Upper lobe of right lung (tissue), 1 donor: ENCODE measurements at regions not wholly inside any gene's neighbourhood (a gene's known extent, or its start where the extent isn't known, plus 50 kb on each side); places are given as distances from the start of the nearest gene placed in this dataset.

ENCODE experiments used
- ATAC-seq: fragments of 200-7000 bp; cut with Tn5 transposase; one replicate; pipeline ENCODE4 v1.9.1; 2020; ENCODE audit warnings: mild to moderate bottlenecking, moderate library complexity
- DNase-seq: peaks from one replicate; pipeline ENCODE4 v3.0.0-alpha.2; 2020
- H3K27ac ChIP-seq: fragments of 200-600 bp; one replicate; pipeline ENCODE4 v1.8.0; 2022
- H3K27me3 ChIP-seq: fragments of 200-600 bp; one replicate; pipeline ENCODE4 v1.8.0; 2022; ENCODE audit warnings: mild to moderate bottlenecking
- H3K36me3 ChIP-seq: fragments of 200-600 bp; one replicate; pipeline ENCODE4 v1.8.0; 2022
- H3K4me1 ChIP-seq: fragments of 200-600 bp; one replicate; pipeline ENCODE4 v1.8.0; 2022
- H3K4me3 ChIP-seq: fragments of 200-600 bp; one replicate; pipeline ENCODE4 v1.8.0; 2022; ENCODE audit warnings: mild to moderate bottlenecking
- H3K9me3 ChIP-seq: fragments of 200-600 bp; one replicate; pipeline ENCODE4 v1.8.0; 2022
- intact Hi-C: fragments of 100-400 bp; cut with DNase I; formaldehyde crosslinking; loops from one replicate; pipeline ENCODE4 v1.11.0; 2022
- TF ChIP-seq, protein P1 (sequence below): fragments of 200-600 bp; IDR thresholded peaks from one replicate; pipeline ENCODE4 v1.8.0; 2022; ENCODE audit warnings: antibody characterized with exemption
- donor health status: DM: no; HTN: yes; CAD: no; lungs with severe emphysema.

DNA sequence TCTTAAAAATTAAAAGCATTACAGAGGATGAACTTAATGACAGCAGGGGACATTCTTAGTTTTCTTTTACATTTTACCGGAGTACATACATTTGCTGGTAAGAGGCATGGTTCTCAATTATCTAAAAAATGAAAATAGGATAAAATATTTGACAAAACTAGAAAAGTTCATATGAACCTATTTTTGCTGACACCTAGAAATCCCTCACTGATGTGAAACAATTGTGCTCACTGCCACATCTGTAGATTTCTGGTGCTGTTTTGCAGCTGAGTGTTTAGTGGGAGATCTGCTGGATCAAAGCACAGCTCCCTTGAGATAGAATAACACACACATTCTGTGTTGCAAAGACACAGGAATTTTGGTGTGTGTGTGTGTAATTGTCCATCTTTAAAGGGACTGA, 392.9 kb upstream of the B3GALT2 start:
- Histone ChIP-seq H3K27ac (no peak overlapping the region), H3K4me3 (no peak overlapping the region), H3K36me3 (no peaks in the 10 kb centered on the region), H3K4me1 (no peaks in the 10 kb centered on the region), H3K9me3 (no peaks in the 10 kb centered on the region), H3K27me3 (no peaks in the 10 kb centered on the region)
- ATAC-seq (no peak), DNase-seq (no peak)
- intact Hi-C loops, result no loop called here
- TF ChIP-seq, protein P1, sequence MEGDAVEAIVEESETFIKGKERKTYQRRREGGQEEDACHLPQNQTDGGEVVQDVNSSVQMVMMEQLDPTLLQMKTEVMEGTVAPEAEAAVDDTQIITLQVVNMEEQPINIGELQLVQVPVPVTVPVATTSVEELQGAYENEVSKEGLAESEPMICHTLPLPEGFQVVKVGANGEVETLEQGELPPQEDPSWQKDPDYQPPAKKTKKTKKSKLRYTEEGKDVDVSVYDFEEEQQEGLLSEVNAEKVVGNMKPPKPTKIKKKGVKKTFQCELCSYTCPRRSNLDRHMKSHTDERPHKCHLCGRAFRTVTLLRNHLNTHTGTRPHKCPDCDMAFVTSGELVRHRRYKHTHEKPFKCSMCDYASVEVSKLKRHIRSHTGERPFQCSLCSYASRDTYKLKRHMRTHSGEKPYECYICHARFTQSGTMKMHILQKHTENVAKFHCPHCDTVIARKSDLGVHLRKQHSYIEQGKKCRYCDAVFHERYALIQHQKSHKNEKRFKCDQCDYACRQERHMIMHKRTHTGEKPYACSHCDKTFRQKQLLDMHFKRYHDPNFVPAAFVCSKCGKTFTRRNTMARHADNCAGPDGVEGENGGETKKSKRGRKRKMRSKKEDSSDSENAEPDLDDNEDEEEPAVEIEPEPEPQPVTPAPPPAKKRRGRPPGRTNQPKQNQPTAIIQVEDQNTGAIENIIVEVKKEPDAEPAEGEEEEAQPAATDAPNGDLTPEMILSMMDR, result no peak

DNA sequence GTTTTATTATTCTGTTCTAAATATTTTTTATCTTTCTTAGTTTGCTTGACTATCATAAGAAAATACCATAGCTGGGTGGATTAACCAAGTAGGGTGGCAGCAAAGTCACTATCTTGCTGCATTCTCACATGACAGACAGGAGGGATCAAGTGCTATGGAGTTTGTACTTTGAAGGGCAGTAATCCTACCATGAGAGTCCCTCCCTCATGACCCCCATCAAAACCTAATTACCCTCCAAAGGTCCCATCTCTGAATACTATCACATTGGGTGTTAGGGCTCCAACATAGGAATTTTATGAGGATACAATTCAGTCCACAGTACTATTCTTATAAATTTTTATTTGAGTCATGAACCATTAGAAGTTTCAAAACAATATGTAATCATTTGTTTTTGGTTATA, 388.5 kb upstream of the B3GALT2 start:
- H3K27me3 ChIP-seq, result no peaks in the 10 kb centered on the region
- DNase-seq (no peak), ATAC-seq (no peak)
- TF ChIP-seq, protein P1, result no peak
- no peaks in the 10 kb centered on the region for H3K36me3 ChIP-seq
- H3K4me1 ChIP-seq, result no peaks in the 10 kb centered on the region
- intact Hi-C loops, result no loop called here
- H3K4me3 ChIP-seq, result no peak overlapping the region
- no peak overlapping the region for H3K27ac ChIP-seq
- H3K9me3 ChIP-seq, result no peaks in the 10 kb centered on the region

DNA sequence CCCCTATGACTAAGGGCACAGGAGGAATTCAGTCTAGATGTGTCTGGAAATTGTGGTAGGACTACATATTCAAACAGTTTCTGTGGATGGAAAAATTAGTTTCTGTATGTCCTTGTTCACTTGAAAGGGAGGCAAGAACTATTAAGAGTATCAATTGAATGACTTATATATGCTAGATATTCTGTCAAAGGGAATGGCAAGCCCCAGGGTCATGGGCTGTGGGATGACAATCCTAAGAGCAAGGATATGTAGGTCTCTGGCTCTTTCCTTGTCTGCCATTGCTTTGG, 383.5 kb upstream of the B3GALT2 start:
- TF ChIP-seq, protein P1, result no peak
- ATAC-seq, result no peak

DNA sequence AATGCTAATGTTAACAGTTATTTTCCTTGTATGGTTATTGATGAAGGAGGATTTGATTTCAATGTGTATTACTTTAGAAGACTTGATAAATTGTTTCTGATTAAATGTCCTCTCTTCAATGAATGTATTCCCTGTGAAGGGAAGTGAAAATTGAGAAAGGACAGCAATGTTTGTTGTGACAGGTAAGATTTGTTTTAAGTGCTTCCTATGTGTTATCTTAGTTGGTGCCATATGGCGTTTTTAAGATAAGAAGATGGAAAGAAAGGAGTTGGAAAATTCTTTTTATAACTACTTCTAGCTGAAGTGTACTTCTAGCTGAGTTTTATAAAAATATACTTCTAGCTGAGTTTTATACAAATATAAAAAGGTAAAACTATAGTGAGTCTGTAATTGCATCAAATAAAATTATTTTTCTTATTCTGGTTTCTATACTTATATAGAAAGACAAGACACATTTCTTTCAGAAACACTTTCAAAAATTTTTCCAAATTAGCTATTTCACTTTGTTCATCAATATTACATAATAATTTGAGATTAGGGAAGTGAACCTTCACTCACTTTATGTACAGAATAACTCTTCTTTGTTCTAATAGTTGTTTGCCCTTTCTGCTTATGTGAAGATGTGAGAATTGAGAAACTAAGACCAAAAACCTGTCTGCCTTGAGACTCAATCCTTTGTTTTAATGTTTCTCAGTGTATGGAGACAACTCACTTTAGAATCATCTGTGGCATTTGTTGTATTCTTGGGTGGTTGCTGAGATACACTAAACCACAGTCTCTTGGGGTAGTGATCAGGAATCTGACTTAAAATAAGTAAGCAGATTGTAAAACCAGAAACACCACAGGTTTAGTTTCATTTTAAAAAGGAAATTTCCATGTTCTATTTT, 382.9 kb upstream of the B3GALT2 start:
- no peak for DNase-seq
- H3K27me3 ChIP-seq, result no peaks in the 10 kb centered on the region
- H3K4me3 ChIP-seq, result no peak overlapping the region
- intact Hi-C loops, result no loop called here
- no peaks in the 10 kb centered on the region for H3K9me3 ChIP-seq
- ATAC-seq, result no peak
- TF ChIP-seq, protein P1, result no peak
- H3K4me1 ChIP-seq, result peaks cover 6% of the 10 kb centered on the region
- H3K27ac ChIP-seq, result no peak overlapping the region
- H3K36me3 ChIP-seq, result no peaks in the 10 kb centered on the region

More for the DNA sequence above, 383.5 kb upstream of the B3GALT2 start:
- no peaks in the 10 kb centered on the region for H3K9me3 ChIP-seq
- H3K4me1 ChIP-seq, result peaks cover 6% of the 10 kb centered on the region
- no peaks in the 10 kb centered on the region for H3K27me3 ChIP-seq
- no peak overlapping the region for H3K27ac ChIP-seq
- DNase-seq, result no peak
- intact Hi-C loops, result no loop called here
- H3K36me3 ChIP-seq, result no peaks in the 10 kb centered on the region
- H3K4me3 ChIP-seq, result no peak overlapping the region

DNA sequence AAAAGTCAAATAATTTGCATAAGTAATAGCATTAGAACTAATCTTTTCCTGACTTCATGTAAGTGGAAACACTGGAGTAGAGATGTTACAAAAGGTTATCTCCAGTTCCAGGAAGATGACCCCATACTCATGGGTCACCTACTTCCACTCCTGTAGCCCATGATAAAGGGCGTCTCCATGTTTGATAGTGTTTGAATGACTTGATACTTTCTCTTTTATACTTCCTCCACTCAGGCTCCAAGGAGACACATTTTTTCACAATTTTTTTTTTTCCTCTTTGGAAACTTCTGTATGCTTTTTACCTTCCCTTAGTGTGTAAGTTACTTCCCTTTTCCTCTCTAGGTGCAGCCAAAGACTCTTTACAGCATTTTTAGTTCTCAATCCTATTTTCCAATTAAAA, 382.1 kb upstream of the B3GALT2 start:
- H3K27ac ChIP-seq, result no peak overlapping the region
- no peaks in the 10 kb centered on the region for H3K36me3 ChIP-seq
- ATAC-seq (no peak), DNase-seq (no peak)
- peaks cover 6% of the 10 kb centered on the region for H3K4me1 ChIP-seq
- H3K4me3 ChIP-seq, result no peak overlapping the region
- H3K9me3 ChIP-seq, result no peaks in the 10 kb centered on the region
- intact Hi-C loops, result no loop called here
- TF ChIP-seq, protein P1, result no peak
- no peaks in the 10 kb centered on the region for H3K27me3 ChIP-seq
